Skin epidermis (tissue), 12 donors: ENCODE measurements at regions not wholly inside any gene's neighbourhood (a gene's known extent, or its start where the extent isn't known, plus 50 kb on each side); places are given as distances from the start of the nearest gene placed in this dataset.
"Not testable (repeated sequence)": the region's sequence is repeated elsewhere in the genome, so short reads cannot be mapped to it uniquely, and the experiment has no call there.

Experiments
- H3K27ac ChIP-seq, 21 experiments: fragments of 200-600 bp; sonication (generic) in 11 of 21; one replicate each; pipeline ENCODE4 v1.5.0; 2020; ENCODE audit warnings: mild to moderate bottlenecking in 3 of 21, inconsistent platforms in 2 of 21, moderate library complexity in 2 of 21
- H3K4me3 ChIP-seq, 7 experiments: fragments of 200-600 bp; sonication (generic) in 2 of 7; one replicate each; pipeline ENCODE4 v1.5.0; 2020; ENCODE audit warnings: inconsistent platforms in 2 of 7, mild to moderate bottlenecking in 2 of 7, moderate library complexity in 1 of 7

GRCh38 chr2:147621656-147622197, 223.1 kb upstream of the ACVR2A start:
- Histone ChIP-seq H3K4me3 (no peak overlapping the region), H3K27ac (no peak overlapping the region)

DNA sequence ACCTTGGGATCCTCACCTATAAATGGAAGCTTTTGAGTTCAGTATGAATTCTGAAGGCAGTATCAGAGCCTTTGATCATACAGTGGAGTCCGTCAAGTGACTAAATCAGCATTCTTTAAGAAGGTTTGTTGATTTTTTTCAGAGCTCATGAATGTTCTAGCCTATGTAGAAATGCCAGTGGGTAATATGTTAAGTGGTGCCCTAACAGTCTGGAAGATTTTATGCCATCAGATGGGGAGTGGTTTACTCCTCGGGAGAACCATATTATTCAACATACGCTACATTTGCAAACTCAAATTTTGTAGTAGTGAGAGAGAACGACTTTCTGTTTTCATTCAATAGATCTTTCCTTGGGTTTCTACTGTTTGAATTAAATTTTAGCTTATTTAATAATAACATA, 225.0 kb upstream of the ACVR2A start:
- Histone ChIP-seq H3K27ac (no peak overlapping the region), H3K4me3 (no peak overlapping the region)

DNA sequence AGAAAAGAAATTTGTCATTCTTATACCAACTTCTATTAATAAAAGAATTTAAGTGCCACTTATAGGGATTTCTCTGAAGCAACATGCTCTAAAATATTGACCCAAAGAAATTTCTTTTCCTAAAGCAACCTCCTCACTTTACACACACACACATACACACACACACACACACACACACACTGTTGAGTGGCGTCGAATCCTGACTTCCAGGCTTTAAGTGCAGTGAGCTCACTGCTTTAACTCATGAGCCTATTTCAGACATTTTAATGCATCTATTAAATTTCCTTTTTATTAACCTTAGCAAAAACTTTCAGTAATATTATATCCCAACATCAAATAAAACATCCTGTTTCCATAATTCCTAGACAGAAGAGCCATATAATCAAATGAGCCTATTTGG, 229.1 kb upstream of the ACVR2A start:
- H3K27ac ChIP-seq, result no peak overlapping the region
- H3K4me3 ChIP-seq, result no peak overlapping the region

- H3K27ac ChIP-seq, result no peak overlapping the region
- H3K4me3 ChIP-seq, result no peak overlapping the region
Observed at GRCh38 chr2:147614979-147615470, 229.8 kb upstream of the ACVR2A start.

GRCh38 chr2:147614471-147614870, 230.4 kb upstream of the ACVR2A start:
- Histone ChIP-seq H3K4me3 (no peak overlapping the region), H3K27ac (no peak overlapping the region)

GRCh38 chr2:147610496-147611040, 234.3 kb upstream of the ACVR2A start:
- no peak overlapping the region for H3K4me3 ChIP-seq
- H3K27ac ChIP-seq, result no peak overlapping the region

DNA sequence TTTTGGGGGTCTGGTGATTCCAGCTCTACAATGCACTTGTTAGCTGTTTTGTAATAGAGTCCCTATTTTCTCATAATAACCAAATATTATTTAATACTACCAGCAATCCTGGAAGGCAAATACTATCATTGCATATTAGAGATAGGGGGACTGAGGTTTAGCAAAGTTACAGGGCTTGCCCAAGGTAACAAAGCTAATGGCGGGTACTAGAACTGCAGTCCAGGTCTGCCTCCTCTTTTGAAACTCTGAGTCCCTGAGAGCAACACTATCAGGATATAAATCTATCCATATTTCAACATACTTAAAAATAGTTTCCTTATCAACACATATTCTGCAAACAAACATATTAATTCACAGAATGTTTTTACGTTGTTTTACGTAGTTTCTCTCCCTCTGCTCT, 235.5 kb upstream of the ACVR2A start:
- H3K4me3 ChIP-seq, result no peak overlapping the region

GRCh38 chr2:147607379-147607778, 237.4 kb upstream of the ACVR2A start:
- Histone ChIP-seq H3K27ac (no peak overlapping the region), H3K4me3 (no peak overlapping the region)

More for the DNA sequence above, 235.5 kb upstream of the ACVR2A start:
- H3K27ac ChIP-seq, result no peak overlapping the region

GRCh38 chr2:147603876-147604275, 241.0 kb upstream of the ACVR2A start:
- no peak overlapping the region for H3K27ac ChIP-seq
- H3K4me3 ChIP-seq, result no peak overlapping the region

DNA sequence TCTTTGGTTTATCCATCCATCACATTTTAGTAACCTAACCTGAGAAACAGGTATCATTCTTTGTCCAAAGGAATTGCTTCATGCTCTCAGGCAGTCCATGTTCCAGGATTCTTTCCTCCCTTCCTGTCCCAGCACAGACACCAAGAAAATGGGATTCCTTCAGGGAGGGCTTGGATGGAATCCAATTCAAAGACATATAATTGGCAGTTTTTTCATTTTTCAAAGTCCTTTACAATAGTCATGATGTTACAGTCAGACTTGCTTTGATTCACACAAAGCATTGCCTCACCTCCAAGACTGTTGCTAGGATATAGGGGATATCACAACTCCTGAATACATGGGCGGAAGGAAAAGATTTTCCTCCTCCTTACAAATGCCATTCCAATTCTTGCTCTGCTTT, 241.4 kb upstream of the ACVR2A start:
- Histone ChIP-seq H3K27ac (no peak overlapping the region), H3K4me3 (no peak overlapping the region)

- H3K27ac ChIP-seq, result no peak overlapping the region
- H3K4me3 ChIP-seq, result no peak overlapping the region
Observed at GRCh38 chr2:147600646-147601045, 244.2 kb upstream of the ACVR2A start.

- no peak overlapping the region for H3K27ac ChIP-seq
- H3K4me3 ChIP-seq, result no peak overlapping the region
Observed at GRCh38 chr2:147600223-147600622, 244.6 kb upstream of the ACVR2A start.

DNA sequence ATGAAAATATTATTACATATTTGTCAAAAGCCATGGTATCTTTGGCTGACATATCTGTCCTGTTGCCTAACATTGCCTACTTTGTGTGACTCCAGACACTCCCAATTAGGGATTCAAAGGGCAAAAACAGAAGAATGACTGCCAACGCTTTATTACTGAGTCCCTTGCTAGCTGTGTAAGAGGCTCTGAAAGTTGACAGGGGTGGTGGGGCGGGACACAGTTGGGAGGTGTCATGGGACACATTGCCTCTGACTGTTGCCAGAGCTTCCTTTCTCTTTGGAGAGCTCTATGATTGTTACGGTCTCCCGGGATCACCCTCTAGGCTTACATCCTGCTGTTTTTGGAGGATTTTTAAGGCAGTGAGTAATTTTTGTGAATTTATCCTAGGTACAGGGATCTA, 249.6 kb upstream of the ACVR2A start:
- Histone ChIP-seq H3K4me3 (no peak overlapping the region), H3K27ac (peak overlapping the region in 2 of 21 experiments; percentile 2 to 8)

GRCh38 chr2:147594038-147594437, 250.8 kb upstream of the ACVR2A start:
- H3K4me3 ChIP-seq, result no peak overlapping the region

GRCh38 chr2:147592784-147593183, 252.0 kb upstream of the ACVR2A start:
- not testable (repeated sequence) for H3K27ac ChIP-seq, H3K4me3 ChIP-seq

More at GRCh38 chr2:147594038-147594437, 250.8 kb upstream of the ACVR2A start:
- no peak overlapping the region for H3K27ac ChIP-seq

DNA sequence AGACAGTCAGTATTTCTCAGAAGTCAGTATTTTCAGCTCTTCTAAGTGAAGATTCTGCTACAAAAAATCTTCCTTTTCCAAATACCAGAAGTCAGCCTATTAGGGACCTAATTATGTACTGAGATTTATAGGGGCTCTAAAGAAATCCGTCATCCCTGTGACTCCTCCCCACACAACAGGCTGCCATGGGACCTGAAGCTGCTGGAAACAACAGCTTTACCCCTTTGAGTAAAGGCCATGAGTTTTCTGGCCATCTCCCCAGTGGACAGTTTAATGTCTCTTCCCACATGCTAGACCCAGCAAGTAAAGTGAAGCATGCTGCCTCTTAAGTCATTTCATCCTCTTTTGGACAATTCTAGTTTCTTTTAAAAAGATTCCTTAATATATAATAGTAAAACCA, 255.7 kb upstream of the ACVR2A start:
- no peak overlapping the region for H3K4me3 ChIP-seq

GRCh38 chr2:147588191-147588590, 256.6 kb upstream of the ACVR2A start:
- Histone ChIP-seq H3K4me3 (no peak overlapping the region), H3K27ac (peak overlapping the region in 1 of 21 experiments; percentile 9)

More for the DNA sequence above, 255.7 kb upstream of the ACVR2A start:
- H3K27ac ChIP-seq, result no peak overlapping the region

GRCh38 chr2:147578529-147578928, 266.3 kb upstream of the ACVR2A start:
- Histone ChIP-seq H3K27ac (no peak overlapping the region), H3K4me3 (no peak overlapping the region)

DNA sequence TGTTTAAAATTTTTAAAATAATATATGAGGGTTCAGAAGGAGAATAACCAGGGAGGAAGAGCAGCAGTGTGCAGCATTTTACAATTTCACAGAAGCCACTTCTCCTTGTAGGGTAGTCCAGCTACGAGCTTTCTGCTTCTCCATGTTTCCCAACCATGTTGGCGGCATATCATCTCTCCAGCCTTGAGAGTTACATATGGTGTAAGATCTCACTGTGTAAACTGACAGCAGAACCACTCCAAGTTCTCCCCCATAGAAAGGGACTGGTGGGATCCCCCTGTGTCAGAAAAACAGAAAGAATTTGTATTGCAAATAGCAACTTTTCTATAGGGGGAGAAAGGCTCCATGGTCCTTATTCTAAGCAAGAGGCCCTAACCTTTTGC, 266.8 kb upstream of the ACVR2A start:
- Histone ChIP-seq H3K4me3 (no peak overlapping the region), H3K27ac (no peak overlapping the region)

DNA sequence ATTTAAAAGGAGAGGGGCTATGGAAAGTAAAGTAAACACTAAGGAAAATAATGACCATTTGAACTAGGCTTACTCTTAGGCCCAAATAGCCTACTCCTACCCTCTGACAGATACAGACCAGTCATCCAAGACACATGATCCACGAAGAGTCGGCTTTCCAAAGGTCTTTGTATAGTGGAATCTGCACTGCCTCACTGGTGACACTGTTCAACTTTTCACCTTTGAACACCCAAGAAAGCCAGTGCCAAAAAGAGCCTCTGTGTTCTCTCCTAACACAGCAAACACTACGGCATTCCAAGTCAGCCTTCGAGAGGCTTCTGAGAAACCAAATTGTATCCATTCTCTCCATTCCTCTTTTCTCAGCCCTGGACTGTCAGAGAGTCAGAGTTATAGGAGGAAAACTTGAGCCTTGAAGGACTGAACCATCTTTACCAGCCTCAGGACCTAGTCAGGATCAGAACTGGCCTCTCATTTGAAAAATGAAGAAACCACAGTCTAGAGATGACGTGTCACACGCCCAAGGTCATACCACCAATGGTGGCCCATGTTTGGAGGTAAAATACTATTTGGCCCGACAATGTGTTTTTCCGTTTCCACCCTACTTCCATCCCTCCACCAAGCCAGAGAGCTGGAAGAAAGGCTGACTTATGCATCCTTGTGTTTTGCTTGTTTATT, 267.4 kb upstream of the ACVR2A start:
- H3K27ac ChIP-seq, result no peak overlapping the region
- H3K4me3 ChIP-seq, result no peak overlapping the region

DNA sequence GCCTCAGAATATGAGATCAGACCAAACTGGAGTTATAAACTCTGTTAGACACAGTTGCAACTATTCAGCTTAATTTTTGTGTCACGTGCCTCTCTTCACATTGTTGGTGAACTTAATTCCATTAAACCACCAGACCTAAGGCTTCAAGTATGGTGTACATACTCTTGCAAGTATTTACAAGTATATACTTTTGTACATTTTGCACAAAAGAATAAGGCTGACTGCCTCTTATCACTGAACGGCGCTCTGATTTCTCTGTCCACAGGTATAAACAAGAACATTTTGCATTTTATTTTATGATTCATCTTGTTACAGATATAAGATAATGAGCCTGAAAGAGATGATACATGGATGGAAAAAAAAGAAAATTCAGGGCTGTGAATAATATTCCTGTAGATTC, 269.7 kb upstream of the ACVR2A start:
- H3K27ac ChIP-seq, result no peak overlapping the region

More for the DNA sequence above, 269.7 kb upstream of the ACVR2A start:
- no peak overlapping the region for H3K4me3 ChIP-seq
